GM10248 (cell line): ENCODE measurements at regions not wholly inside any gene's neighbourhood (a gene's known extent, or its start where the extent isn't known, plus 50 kb on each side); places are given as distances from the start of the nearest gene placed in this dataset.

Source experiments
- CTCF ChIA-PET: fragments of 300-600 bp; sonication (Branson Sonifier 250); formaldehyde crosslinking; extraction: SDS; loops from one replicate; lab custom pipeline; 2021; ENCODE audit warnings: antibody characterized with exemption; lab: Yijun Ruan, JAX
- POLR2A ChIA-PET: fragments of 350-650 bp; sonication (Branson Sonifier 250); formaldehyde crosslinking; extraction: SDS; loops from one replicate; lab custom pipeline; 2020; ENCODE audit warnings: antibody characterized with exemption; lab: Yijun Ruan, JAX
- DNase-seq: peaks from one replicate; pipeline ENCODE4 v3.0.0; 2012; ENCODE audit errors: extremely low spot score
- TF ChIP-seq, protein P1 (sequence below): IDR thresholded peaks from 2 replicates; pipeline ENCODE4 v1.5.1; 2012; ENCODE audit warnings: mild to moderate bottlenecking, low read depth; ENCODE audit errors: extremely low read depth, missing control alignments, control extremely low read depth

- POLR2A ChIA-PET = no interaction called here
- TF ChIP-seq, protein P1, sequence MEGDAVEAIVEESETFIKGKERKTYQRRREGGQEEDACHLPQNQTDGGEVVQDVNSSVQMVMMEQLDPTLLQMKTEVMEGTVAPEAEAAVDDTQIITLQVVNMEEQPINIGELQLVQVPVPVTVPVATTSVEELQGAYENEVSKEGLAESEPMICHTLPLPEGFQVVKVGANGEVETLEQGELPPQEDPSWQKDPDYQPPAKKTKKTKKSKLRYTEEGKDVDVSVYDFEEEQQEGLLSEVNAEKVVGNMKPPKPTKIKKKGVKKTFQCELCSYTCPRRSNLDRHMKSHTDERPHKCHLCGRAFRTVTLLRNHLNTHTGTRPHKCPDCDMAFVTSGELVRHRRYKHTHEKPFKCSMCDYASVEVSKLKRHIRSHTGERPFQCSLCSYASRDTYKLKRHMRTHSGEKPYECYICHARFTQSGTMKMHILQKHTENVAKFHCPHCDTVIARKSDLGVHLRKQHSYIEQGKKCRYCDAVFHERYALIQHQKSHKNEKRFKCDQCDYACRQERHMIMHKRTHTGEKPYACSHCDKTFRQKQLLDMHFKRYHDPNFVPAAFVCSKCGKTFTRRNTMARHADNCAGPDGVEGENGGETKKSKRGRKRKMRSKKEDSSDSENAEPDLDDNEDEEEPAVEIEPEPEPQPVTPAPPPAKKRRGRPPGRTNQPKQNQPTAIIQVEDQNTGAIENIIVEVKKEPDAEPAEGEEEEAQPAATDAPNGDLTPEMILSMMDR = no peak
- CTCF ChIA-PET = no interaction called here
- DNase-seq = no peak
Observed at GRCh38 chr10:130380056-130380455, 243.9 kb downstream of the GLRX3 start.

DNA sequence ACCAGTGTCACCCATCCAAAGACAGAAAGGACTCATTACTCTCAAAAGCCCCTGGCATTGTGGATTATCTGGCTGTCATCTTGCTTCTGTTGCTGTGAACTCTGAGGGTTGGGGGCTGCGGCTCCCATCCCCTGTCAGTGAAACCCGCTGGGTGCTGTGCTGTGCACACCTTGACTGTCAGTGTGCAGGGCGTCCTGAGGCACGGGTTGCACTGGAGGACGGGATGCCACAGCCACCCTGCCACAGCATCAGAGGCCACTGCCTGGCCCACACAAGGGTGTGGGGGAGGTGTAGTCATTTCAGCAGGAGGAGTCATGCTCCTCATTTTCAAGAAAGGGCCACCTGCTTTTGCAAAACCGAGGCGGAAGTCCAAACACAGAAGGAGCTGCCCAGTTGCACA is 245.8 kb downstream of the GLRX3 start:
- ChIA-PET POLR2A (no interaction called here), CTCF (no interaction called here)
- TF ChIP-seq, protein P1 = no peak
- no peak for DNase-seq

DNA sequence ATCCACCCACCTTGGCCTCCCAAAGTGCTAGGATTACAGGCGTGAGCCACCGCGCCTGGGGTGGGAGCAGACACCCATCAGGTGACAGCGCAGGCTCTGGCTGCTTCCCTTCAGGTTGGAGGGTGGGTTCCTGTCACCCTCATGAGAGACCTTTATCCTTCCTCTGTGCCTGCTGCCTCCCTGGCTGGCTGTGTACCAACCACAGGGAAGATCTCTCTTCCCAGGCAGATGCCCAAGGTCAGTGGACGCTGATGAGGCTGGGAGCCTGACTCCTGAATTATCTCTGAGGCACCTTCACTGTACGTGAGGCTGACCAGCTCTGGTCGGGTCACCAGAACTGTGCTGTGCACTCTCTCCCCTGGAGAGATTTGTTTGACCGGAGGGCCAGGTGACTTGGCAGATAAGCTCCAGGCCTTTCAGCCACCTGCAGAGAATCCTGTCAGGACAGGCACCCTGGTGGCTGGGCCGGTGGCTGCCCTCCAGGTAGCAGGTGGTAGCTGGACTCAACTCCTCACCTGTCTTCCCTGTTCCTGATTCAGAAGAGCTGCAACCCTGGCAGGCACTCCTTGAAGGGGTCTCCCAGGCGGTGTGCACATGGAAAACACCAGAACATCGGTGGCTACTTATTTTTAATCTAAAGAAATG is 251.9 kb downstream of the GLRX3 start:
- POLR2A ChIA-PET = no interaction called here
- CTCF ChIA-PET = no interaction called here
- TF ChIP-seq, protein P1 = no peak
- DNase-seq = no peak

- ChIA-PET POLR2A (no interaction called here), CTCF (no interaction called here)
- TF ChIP-seq, protein P1 = no peak
- DNase-seq = no peak
Observed at GRCh38 chr10:130388746-130389145, 252.6 kb downstream of the GLRX3 start.

DNA sequence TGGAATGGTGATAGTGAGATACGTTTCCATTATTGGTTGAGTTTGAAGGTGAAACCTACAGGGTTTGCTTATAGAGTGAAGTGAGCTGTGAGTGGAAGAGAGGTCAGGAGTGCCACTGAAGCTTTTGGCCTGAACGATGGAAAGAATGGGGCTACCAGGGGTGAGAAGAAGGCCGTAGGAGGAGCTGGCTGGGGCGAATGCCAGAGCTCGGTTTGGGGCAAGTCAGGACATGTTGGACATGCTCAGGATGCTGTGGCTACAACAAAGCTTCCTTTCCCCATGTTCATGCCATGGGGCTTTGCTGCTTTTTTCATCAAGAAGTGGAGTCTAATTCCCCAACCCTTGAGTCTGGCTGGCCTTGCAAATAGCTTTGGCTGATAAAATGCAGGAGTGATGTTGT is 253.7 kb downstream of the GLRX3 start:
- TF ChIP-seq, protein P1 = no peak
- no peak for DNase-seq
- CTCF ChIA-PET = interaction anchor here (1.0 kb wide), 1 partner anchor 10 kb away, joined by 4 read pairs; no protein-coding TSS in a partner anchor
- POLR2A ChIA-PET = no interaction called here

DNA sequence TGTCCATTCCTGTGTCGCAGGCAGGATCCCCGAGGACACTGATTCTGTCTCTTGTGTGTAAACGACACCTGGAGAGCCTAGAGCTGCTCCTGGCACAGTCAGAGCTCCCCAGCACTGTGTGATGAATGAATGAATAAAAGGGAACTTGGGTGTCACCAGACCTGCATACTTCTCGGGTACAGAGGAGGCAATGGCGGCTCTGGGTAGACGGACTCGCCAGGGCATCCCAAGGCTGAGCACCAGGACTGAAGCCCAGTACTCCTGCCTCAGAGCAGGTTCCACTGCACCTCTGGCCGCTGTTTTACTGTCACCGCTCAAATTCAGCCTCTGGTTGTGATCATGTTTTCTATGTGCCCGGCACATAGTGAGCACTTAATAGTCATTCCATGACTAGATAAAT is 255.8 kb downstream of the GLRX3 start:
- ChIA-PET CTCF (no interaction called here), POLR2A (no interaction called here)
- DNase-seq = no peak
- TF ChIP-seq, protein P1 = no peak

GRCh38 chr10:130393342-130393741 is 257.2 kb downstream of the GLRX3 start:
- TF ChIP-seq, protein P1 = no peak
- ChIA-PET CTCF (no interaction called here), POLR2A (no interaction called here)
- no peak for DNase-seq
